ENCODE measurements at regions not wholly inside any gene's neighbourhood (a gene's known extent, or its start where the extent isn't known, plus 50 kb on each side); places are given as distances from the start of the nearest gene placed in this dataset.

GRCh38 chr6:132231121-132231884, 170.0 kb downstream of the MOXD1 start:
- no peak for TF ChIP-seq CTCF (IDR thresholded peaks at IDR 0.05; ENCODE audit: unreplicated experiment)
- Mint-ChIP-seq H3K27me3 (ENCODE audit: low read depth) (no peaks in the 10 kb centered on the region), H3K36me3 (no peaks in the 10 kb centered on the region), H3K4me3 (no peak overlapping the region), H3K9me3 (no peaks in the 10 kb centered on the region), H3K4me1 (peaks cover 39% of the 10 kb centered on the region), H3K27ac (no peak overlapping the region)
- DNase-seq (ENCODE audit: low spot score in 2 of 2, unreplicated experiment in 2 of 2): no peak

- Mint-ChIP-seq H3K27me3 (ENCODE audit: low read depth) (no peaks in the 10 kb centered on the region), H3K9me3 (peaks cover 14% of the 10 kb centered on the region), H3K4me1 (peaks cover 28% of the 10 kb centered on the region), H3K4me3 (no peak overlapping the region), H3K36me3 (peaks cover 4% of the 10 kb centered on the region), H3K27ac (no peak overlapping the region)
- DNase-seq (ENCODE audit: low spot score in 2 of 2, unreplicated experiment in 2 of 2): no peak
- TF ChIP-seq CTCF (IDR thresholded peaks at IDR 0.05; ENCODE audit: unreplicated experiment): no peak
These were observed 172.4 kb downstream of the MOXD1 start for GRCh38 chr6:132228894-132229293.

- no peak for DNase-seq (ENCODE audit: low spot score in 2 of 2, unreplicated experiment in 2 of 2)
- Mint-ChIP-seq H3K9me3 (peaks cover 14% of the 10 kb centered on the region), H3K4me1 (peaks cover 28% of the 10 kb centered on the region), H3K27ac (peak overlapping the region; percentile 64), H3K4me3 (no peak overlapping the region), H3K36me3 (peaks cover 4% of the 10 kb centered on the region), H3K27me3 (ENCODE audit: low read depth) (no peaks in the 10 kb centered on the region)
- no peak for TF ChIP-seq CTCF (IDR thresholded peaks at IDR 0.05; ENCODE audit: unreplicated experiment)
These were observed 173.4 kb downstream of the MOXD1 start for GRCh38 chr6:132227904-132228303.

- no peak overlapping the region for H3K27ac Mint-ChIP-seq
- TF ChIP-seq CTCF (IDR thresholded peaks at IDR 0.05; ENCODE audit: unreplicated experiment): no peak
- DNase-seq (ENCODE audit: low spot score in 2 of 2, unreplicated experiment in 2 of 2): no peak
- H3K9me3 Mint-ChIP-seq: peaks cover 14% of the 10 kb centered on the region
- H3K4me3 Mint-ChIP-seq: no peak overlapping the region
- peaks cover 19% of the 10 kb centered on the region for H3K4me1 Mint-ChIP-seq
- H3K36me3 Mint-ChIP-seq: peaks cover 4% of the 10 kb centered on the region
- no peaks in the 10 kb centered on the region for H3K27me3 Mint-ChIP-seq (ENCODE audit: low read depth)
These were observed 176.3 kb downstream of the MOXD1 start for GRCh38 chr6:132224943-132225342.

GRCh38 chr6:132220800-132221199, 180.5 kb downstream of the MOXD1 start:
- Mint-ChIP-seq H3K4me1 (peaks cover 4% of the 10 kb centered on the region), H3K4me3 (no peak overlapping the region), H3K9me3 (peaks cover 10% of the 10 kb centered on the region), H3K27me3 (ENCODE audit: low read depth) (no peaks in the 10 kb centered on the region), H3K36me3 (peaks cover 4% of the 10 kb centered on the region), H3K27ac (no peak overlapping the region)
- DNase-seq (ENCODE audit: low spot score in 2 of 2, unreplicated experiment in 2 of 2): no peak
- no peak for TF ChIP-seq CTCF (IDR thresholded peaks at IDR 0.05; ENCODE audit: unreplicated experiment)
